PC-9 (cell line): ENCODE measurements at regions not wholly inside any gene's neighbourhood (a gene's known extent, or its start where the extent isn't known, plus 50 kb on each side); places are given as distances from the start of the nearest gene placed in this dataset.

Experiments
- BruUV-seq: library from RNA; stranded (reverse); fragments of 400-500 nt; replicated peaks from 2 replicates; lab custom pipeline; 2021; lab: Mats Ljungman, UMichigan
- CTCF ChIA-PET: fragments of 300-600 bp; sonication (Branson Sonifier 250); formaldehyde crosslinking; loops from one replicate; lab custom pipeline; 2022; ENCODE audit warnings: antibody characterized with exemption; lab: Charles Lee
- POLR2A ChIA-PET: fragments of 300-600 bp; sonication (Branson Sonifier 250); formaldehyde crosslinking; loops from one replicate; lab custom pipeline; 2022; ENCODE audit warnings: antibody characterized with exemption; ENCODE audit not compliant: unreplicated experiment; lab: Charles Lee
- DNase-seq, 2 experiments: peaks; one replicate each; pipeline versions ENCODE4 v3.0.0 to v3.0.0-alpha.2; 2015 to 2022; ENCODE audit warnings: mixed read lengths in 1 of 2
- H2AFZ ChIP-seq: fragments of 200-600 bp; sonication (generic); 2 replicates; pipeline ENCODE4 v1.8.1; 2017; ENCODE audit warnings: antibody characterized with exemption
- H3F3A ChIP-seq: fragments of 200-600 bp; sonication (generic); 2 replicates; pipeline ENCODE4 v1.8.1; 2017; ENCODE audit warnings: antibody characterized with exemption, mild to moderate bottlenecking, low read depth; ENCODE audit not compliant: insufficient read depth
- H3K27ac ChIP-seq: fragments of 200-600 bp; sonication (generic); 2 replicates; pipeline ENCODE4 v1.6.1; 2016; ENCODE audit warnings: mixed run types
- H3K27me3 ChIP-seq: fragments of 200-600 bp; sonication (generic); 2 replicates; pipeline ENCODE4 v1.6.1; 2016; ENCODE audit warnings: low read depth, mixed run types; ENCODE audit not compliant: insufficient read depth
- H3K36me3 ChIP-seq: fragments of 200-600 bp; sonication (generic); 2 replicates; pipeline ENCODE4 v1.6.1; 2016; ENCODE audit warnings: low read depth, mixed run types
- H3K4me1 ChIP-seq: fragments of 200-600 bp; sonication (generic); replicated peaks from 2 replicates; pipeline ENCODE4 v1.6.1; 2016; ENCODE audit warnings: mixed run types; ENCODE audit not compliant: insufficient read depth
- H3K4me2 ChIP-seq: fragments of 200-600 bp; sonication (generic); 2 replicates; pipeline ENCODE4 v1.6.1; 2017; ENCODE audit warnings: mixed run types
- H3K4me3 ChIP-seq: fragments of 200-600 bp; sonication (generic); 2 replicates; pipeline ENCODE4 v1.6.1; 2016; ENCODE audit warnings: mixed run types
- H3K79me2 ChIP-seq: fragments of 200-600 bp; sonication (generic); 2 replicates; pipeline ENCODE4 v1.6.1; 2017; ENCODE audit warnings: low read depth, mixed run types
- H3K9me2 ChIP-seq: fragments of 200-600 bp; sonication (generic); 2 replicates; pipeline ENCODE4 v1.8.1; 2017; ENCODE audit warnings: mild to moderate bottlenecking; ENCODE audit not compliant: insufficient read depth
- H3K9me3 ChIP-seq: fragments of 200-600 bp; sonication (generic); 2 replicates; pipeline ENCODE4 v1.8.1; 2016; ENCODE audit warnings: low read depth; ENCODE audit not compliant: insufficient read depth
- H4K20me1 ChIP-seq: fragments of 200-600 bp; sonication (generic); 2 replicates; pipeline ENCODE4 v1.8.1; 2017; ENCODE audit not compliant: insufficient read depth
- CTCF ChIP-seq: fragments of 200-600 bp; sonication (generic); conservative IDR thresholded peaks from 2 replicates; pipeline ENCODE4 v1.6.1; 2017; ENCODE audit warnings: mixed run types, antibody characterized with exemption, mild to moderate bottlenecking, moderate library complexity
- EZH2 ChIP-seq: fragments of 200-600 bp; sonication (generic); IDR thresholded peaks from 2 replicates; pipeline ENCODE4 v1.8.0; 2017; ENCODE audit warnings: antibody characterized with exemption, low read depth
- intact Hi-C: fragments of 100-400 bp; cut with micrococcal nuclease; formaldehyde crosslinking; loops from one replicate; pipeline ENCODE4 v1.10.0; 2022; ENCODE audit not compliant: unreplicated experiment

GRCh38 chr21:16096988-16097387 lies 367.2 kb downstream of the USP25 start:
- ChIA-PET CTCF (no interaction called here), POLR2A (no interaction called here)
- Histone ChIP-seq H3K4me1 (no peaks in the 10 kb centered on the region), H2AFZ (no peak overlapping the region), H3K36me3 (no peaks in the 10 kb centered on the region), H3F3A (no peaks in the 10 kb centered on the region), H3K79me2 (no peaks in the 10 kb centered on the region), H3K4me3 (no peak overlapping the region), H3K4me2 (no peak overlapping the region), H3K9me3 (no peaks in the 10 kb centered on the region), H4K20me1 (no peaks in the 10 kb centered on the region), H3K27me3 (no peaks in the 10 kb centered on the region), H3K9me2 (no peaks in the 10 kb centered on the region), H3K27ac (no peak overlapping the region)
- no TSS peak for BruUV-seq
- no peak for DNase-seq
- TF ChIP-seq CTCF = no peak
- TF ChIP-seq EZH2 = no peak
- intact Hi-C loops = no loop called here

- CTCF ChIA-PET = no interaction called here
These were observed 372.3 kb downstream of the USP25 start for GRCh38 chr21:16102113-16102512.

GRCh38 chr21:16108561-16109075 lies 378.8 kb downstream of the USP25 start:
- Histone ChIP-seq H3K9me2 (no peaks in the 10 kb centered on the region), H3F3A (no peaks in the 10 kb centered on the region), H3K27ac (no peak overlapping the region), H2AFZ (no peak overlapping the region), H3K4me2 (no peak overlapping the region), H3K9me3 (no peaks in the 10 kb centered on the region), H3K4me3 (no peak overlapping the region), H3K27me3 (no peaks in the 10 kb centered on the region), H3K36me3 (no peaks in the 10 kb centered on the region), H3K4me1 (no peaks in the 10 kb centered on the region), H3K79me2 (no peaks in the 10 kb centered on the region), H4K20me1 (no peaks in the 10 kb centered on the region)
- no peak for DNase-seq
- ChIA-PET POLR2A (no interaction called here), CTCF (no interaction called here)
- TF ChIP-seq EZH2 = no peak
- TF ChIP-seq CTCF = no peak
- intact Hi-C loops = no loop called here
- no TSS peak for BruUV-seq

More at GRCh38 chr21:16102113-16102512, 372.3 kb downstream of the USP25 start:
- DNase-seq = no peak
- H3K27ac ChIP-seq = no peak overlapping the region
- no peaks in the 10 kb centered on the region for H3K36me3 ChIP-seq
- no TSS peak for BruUV-seq
- no peaks in the 10 kb centered on the region for H3F3A ChIP-seq
- no peak overlapping the region for H3K4me3 ChIP-seq
- H2AFZ ChIP-seq = no peak overlapping the region
- TF ChIP-seq CTCF (no peak), EZH2 (no peak)
- no peaks in the 10 kb centered on the region for H4K20me1 ChIP-seq
- no peaks in the 10 kb centered on the region for H3K27me3 ChIP-seq
- no peaks in the 10 kb centered on the region for H3K9me2 ChIP-seq
- POLR2A ChIA-PET = no interaction called here
- H3K4me2 ChIP-seq = no peak overlapping the region
- H3K9me3 ChIP-seq = no peaks in the 10 kb centered on the region
- intact Hi-C loops = no loop called here
- no peaks in the 10 kb centered on the region for H3K4me1 ChIP-seq
- H3K79me2 ChIP-seq = no peaks in the 10 kb centered on the region
